ENCODE measurements at regions not wholly inside any gene's neighbourhood (a gene's known extent, or its start where the extent isn't known, plus 50 kb on each side); places are given as distances from the start of the nearest gene placed in this dataset.

- TF ChIP-seq CTCF (conservative IDR thresholded peaks at IDR 0.05; ENCODE audit: low read length) (no peak), EZH2phosphoT487 (IDR thresholded peaks at IDR 0.05; ENCODE audit: borderline replicate concordance, low read depth, low read length) (no peak)
Measured at GRCh38 chr16:24670623-24671454, 58.6 kb upstream of the TNRC6A start.
